Astrocyte (in vitro differentiated cells and primary cell): ENCODE measurements at regions not wholly inside any gene's neighbourhood (a gene's known extent, or its start where the extent isn't known, plus 50 kb on each side); places are given as distances from the start of the nearest gene placed in this dataset.

Experiments used
- DNase-seq: peaks from one replicate; pipeline ENCODE4 v3.0.0-alpha.2; 2010; ENCODE audit warnings: low read depth
- FAIRE-seq: peaks from 2 replicates; lab custom pipeline; 2011; peaks lifted over from hg19 to GRCh38; lab: Jason Lieb, UNC
- H2AFZ ChIP-seq: 2 replicates; pipeline ENCODE4 v1.6.0; 2012; ENCODE audit warnings: low read depth, low read length, inconsistent platforms
- H3K27ac ChIP-seq: 2 replicates; pipeline ENCODE4 v1.5.1; 2011; ENCODE audit warnings: low read depth, low read length, inconsistent platforms
- H3K27me3 ChIP-seq: 2 replicates; pipeline ENCODE4 v1.6.0; 2011; ENCODE audit warnings: low read length, inconsistent platforms; ENCODE audit not compliant: insufficient read depth
- H3K36me3 ChIP-seq: 2 replicates; pipeline ENCODE4 v1.5.1; 2011; ENCODE audit warnings: low read length, inconsistent platforms; ENCODE audit not compliant: insufficient read depth
- H3K4me1 ChIP-seq: 2 replicates; pipeline ENCODE4 v1.5.1; 2011; ENCODE audit warnings: low read length, inconsistent platforms; ENCODE audit not compliant: insufficient read depth
- H3K4me2 ChIP-seq: 2 replicates; pipeline ENCODE4 v1.6.0; 2012; ENCODE audit warnings: low read length, inconsistent platforms
- H3K4me3 ChIP-seq: 2 replicates; pipeline ENCODE4 v1.5.1; 2011; ENCODE audit warnings: low read depth, mild to moderate bottlenecking, low read length, inconsistent platforms; ENCODE audit not compliant: insufficient read depth
- H3K79me2 ChIP-seq: 2 replicates; pipeline ENCODE4 v1.6.0; 2012; ENCODE audit warnings: mild to moderate bottlenecking, low read length, inconsistent platforms; ENCODE audit not compliant: insufficient read depth
- H3K9ac ChIP-seq: 2 replicates; pipeline ENCODE4 v1.6.0; 2012; ENCODE audit warnings: mild to moderate bottlenecking, low read length, inconsistent platforms
- H3K9me3 ChIP-seq: 2 replicates; pipeline ENCODE4 v1.5.1; 2012; ENCODE audit warnings: low read depth, mild to moderate bottlenecking, low read length, inconsistent platforms; ENCODE audit not compliant: insufficient read depth
- H4K20me1 ChIP-seq: 2 replicates; pipeline ENCODE4 v1.6.0; 2012; ENCODE audit warnings: low read length, inconsistent platforms; ENCODE audit not compliant: insufficient read depth
- H3K27ac Mint-ChIP-seq: one replicate; pipeline ENCODE4 v1.8.0; 2021; ENCODE audit warnings: mild to moderate bottlenecking, mixed read lengths; ENCODE audit not compliant: unreplicated experiment
- H3K27me3 Mint-ChIP-seq: one replicate; pipeline ENCODE4 v1.8.0; 2021; ENCODE audit warnings: low read depth, mixed read lengths; ENCODE audit not compliant: unreplicated experiment
- H3K36me3 Mint-ChIP-seq: one replicate; pipeline ENCODE4 v1.8.0; 2021; ENCODE audit warnings: low read depth, mixed read lengths; ENCODE audit not compliant: unreplicated experiment
- H3K4me1 Mint-ChIP-seq: one replicate; pipeline ENCODE4 v1.8.0; 2021; ENCODE audit warnings: low read depth, mixed read lengths; ENCODE audit not compliant: unreplicated experiment
- H3K4me3 Mint-ChIP-seq: one replicate; pipeline ENCODE4 v1.8.0; 2021; ENCODE audit warnings: mild to moderate bottlenecking, moderate library complexity, mixed read lengths; ENCODE audit not compliant: unreplicated experiment
- H3K9me3 Mint-ChIP-seq: one replicate; pipeline ENCODE4 v1.8.0; 2021; ENCODE audit warnings: mild to moderate bottlenecking, mixed read lengths; ENCODE audit not compliant: unreplicated experiment
- EZH2 ChIP-seq: IDR thresholded peaks from 2 replicates; pipeline ENCODE4 v1.6.1; 2012; ENCODE audit warnings: mild to moderate bottlenecking, low read length, inconsistent platforms; ENCODE audit not compliant: insufficient read depth
- TF ChIP-seq, protein P1 (sequence below): IDR thresholded peaks from 2 replicates; pipeline ENCODE4 v1.5.1; 2011; ENCODE audit warnings: low read depth, mild to moderate bottlenecking, inconsistent platforms, low read length, moderate library complexity; ENCODE audit not compliant: insufficient read depth

GRCh38 chr3:30259730-30260129 is 346.7 kb upstream of the TGFBR2 start:
- no peaks in the 10 kb centered on the region for H3K36me3 Mint-ChIP-seq
- Histone ChIP-seq H3K36me3 (no peaks in the 10 kb centered on the region), H3K79me2 (no peaks in the 10 kb centered on the region), H3K9me3 (no peaks in the 10 kb centered on the region), H3K4me2 (no peak overlapping the region), H3K9ac (no peak overlapping the region), H3K27me3 (no peaks in the 10 kb centered on the region), H2AFZ (no peak overlapping the region), H3K4me1 (no peaks in the 10 kb centered on the region), H3K4me3 (no peak overlapping the region), H4K20me1 (no peaks in the 10 kb centered on the region), H3K27ac (no peak overlapping the region)
- peaks cover 3% of the 10 kb centered on the region for H3K9me3 Mint-ChIP-seq
- FAIRE-seq (no peak), DNase-seq (no peak)
- no peaks in the 10 kb centered on the region for H3K27me3 Mint-ChIP-seq
- no peak overlapping the region for H3K27ac Mint-ChIP-seq
- TF ChIP-seq EZH2, result no peak
- TF ChIP-seq, protein P1, sequence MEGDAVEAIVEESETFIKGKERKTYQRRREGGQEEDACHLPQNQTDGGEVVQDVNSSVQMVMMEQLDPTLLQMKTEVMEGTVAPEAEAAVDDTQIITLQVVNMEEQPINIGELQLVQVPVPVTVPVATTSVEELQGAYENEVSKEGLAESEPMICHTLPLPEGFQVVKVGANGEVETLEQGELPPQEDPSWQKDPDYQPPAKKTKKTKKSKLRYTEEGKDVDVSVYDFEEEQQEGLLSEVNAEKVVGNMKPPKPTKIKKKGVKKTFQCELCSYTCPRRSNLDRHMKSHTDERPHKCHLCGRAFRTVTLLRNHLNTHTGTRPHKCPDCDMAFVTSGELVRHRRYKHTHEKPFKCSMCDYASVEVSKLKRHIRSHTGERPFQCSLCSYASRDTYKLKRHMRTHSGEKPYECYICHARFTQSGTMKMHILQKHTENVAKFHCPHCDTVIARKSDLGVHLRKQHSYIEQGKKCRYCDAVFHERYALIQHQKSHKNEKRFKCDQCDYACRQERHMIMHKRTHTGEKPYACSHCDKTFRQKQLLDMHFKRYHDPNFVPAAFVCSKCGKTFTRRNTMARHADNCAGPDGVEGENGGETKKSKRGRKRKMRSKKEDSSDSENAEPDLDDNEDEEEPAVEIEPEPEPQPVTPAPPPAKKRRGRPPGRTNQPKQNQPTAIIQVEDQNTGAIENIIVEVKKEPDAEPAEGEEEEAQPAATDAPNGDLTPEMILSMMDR, result no peak
- peaks cover 43% of the 10 kb centered on the region for H3K4me1 Mint-ChIP-seq
- H3K4me3 Mint-ChIP-seq, result no peak overlapping the region

- Mint-ChIP-seq H3K36me3 (no peaks in the 10 kb centered on the region), H3K27ac (no peak overlapping the region), H3K9me3 (peaks cover 3% of the 10 kb centered on the region), H3K4me1 (peaks cover 40% of the 10 kb centered on the region), H3K4me3 (no peak overlapping the region), H3K27me3 (no peaks in the 10 kb centered on the region)
- Histone ChIP-seq H3K4me3 (no peak overlapping the region), H2AFZ (no peak overlapping the region), H3K27ac (no peak overlapping the region), H3K79me2 (no peaks in the 10 kb centered on the region), H3K36me3 (no peaks in the 10 kb centered on the region), H3K27me3 (no peaks in the 10 kb centered on the region), H3K4me1 (no peaks in the 10 kb centered on the region), H3K9ac (no peak overlapping the region), H3K4me2 (no peak overlapping the region), H3K9me3 (no peaks in the 10 kb centered on the region), H4K20me1 (no peaks in the 10 kb centered on the region)
- DNase-seq (no peak), FAIRE-seq (peak; percentile 85)
- TF ChIP-seq, protein P1, result no peak
- no peak for TF ChIP-seq EZH2
Observed at GRCh38 chr3:30260762-30261161, 345.6 kb upstream of the TGFBR2 start.

DNA sequence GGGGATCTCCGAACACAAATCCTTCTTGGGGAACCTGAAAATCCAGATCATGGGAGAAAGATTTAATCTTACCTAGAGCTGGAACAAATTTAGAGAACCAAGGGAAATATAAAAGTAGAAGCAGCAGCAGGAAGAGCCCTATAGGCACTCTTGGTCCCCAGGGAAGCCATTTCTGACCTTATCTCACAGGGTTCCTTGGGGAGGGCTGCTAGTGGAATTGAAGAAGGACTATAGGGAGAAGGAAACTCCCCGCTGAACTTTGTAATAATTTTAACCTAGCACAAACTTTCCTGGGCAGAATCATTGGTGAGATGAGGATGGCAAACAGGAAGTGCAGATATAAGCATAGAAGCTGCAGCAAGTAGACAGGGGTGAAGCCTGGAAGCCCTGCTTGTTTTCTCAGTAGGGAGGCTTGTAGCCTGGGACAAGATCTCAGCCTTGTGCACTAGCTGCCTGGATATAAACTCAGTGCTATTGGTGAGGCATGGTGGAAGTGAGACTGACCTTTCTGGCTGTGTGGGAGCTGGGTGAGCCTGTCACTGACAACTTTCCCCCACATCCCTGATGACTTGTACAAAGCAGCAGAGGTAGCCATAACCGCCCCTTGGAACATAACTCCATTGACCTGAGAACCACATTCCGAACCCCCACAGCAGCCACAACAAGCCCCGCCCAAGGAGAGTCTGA is 343.0 kb upstream of the TGFBR2 start:
- Mint-ChIP-seq H3K36me3 (no peaks in the 10 kb centered on the region), H3K27ac (peak overlapping the region; percentile 90), H3K4me1 (peaks cover 30% of the 10 kb centered on the region), H3K27me3 (no peaks in the 10 kb centered on the region), H3K4me3 (peak overlapping the region; percentile 37), H3K9me3 (peaks cover 3% of the 10 kb centered on the region)
- Histone ChIP-seq H3K9me3 (no peaks in the 10 kb centered on the region), H3K4me1 (no peaks in the 10 kb centered on the region), H3K27ac (no peak overlapping the region), H3K36me3 (no peaks in the 10 kb centered on the region), H3K4me3 (no peak overlapping the region), H4K20me1 (no peaks in the 10 kb centered on the region), H3K9ac (no peak overlapping the region), H2AFZ (no peak overlapping the region), H3K4me2 (no peak overlapping the region), H3K79me2 (no peaks in the 10 kb centered on the region), H3K27me3 (no peaks in the 10 kb centered on the region)
- DNase-seq, result no peak
- no peak for FAIRE-seq
- no peak for TF ChIP-seq EZH2
- TF ChIP-seq, protein P1, result no peak
